ENCODE measurements at regions not wholly inside any gene's neighbourhood (a gene's known extent, or its start where the extent isn't known, plus 50 kb on each side); places are given as distances from the start of the nearest gene placed in this dataset.
"Not testable (repeated sequence)": the region's sequence is repeated elsewhere in the genome, so short reads cannot be mapped to it uniquely, and the experiment has no call there.

DNA sequence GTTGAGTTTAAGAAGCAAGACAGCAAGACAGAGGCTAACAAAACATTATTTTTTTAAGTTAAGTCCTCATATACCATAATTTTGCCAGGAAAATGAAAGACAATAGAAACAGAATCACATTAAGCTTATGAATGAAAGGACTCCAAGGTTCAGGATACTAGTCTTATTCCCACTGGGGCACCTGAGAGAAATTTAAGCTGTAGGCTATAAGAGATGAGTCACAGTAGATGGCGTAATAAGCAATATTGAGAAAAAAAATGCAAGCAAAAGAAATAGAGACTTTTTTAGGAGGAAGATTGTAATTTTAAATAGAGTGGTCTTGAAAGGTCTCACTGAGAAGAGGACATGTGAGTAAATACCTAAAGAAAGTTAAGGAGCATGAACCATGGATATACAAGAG lies 57.1 kb upstream of the KIF2B start:
- DNase-seq, result no peak

DNA sequence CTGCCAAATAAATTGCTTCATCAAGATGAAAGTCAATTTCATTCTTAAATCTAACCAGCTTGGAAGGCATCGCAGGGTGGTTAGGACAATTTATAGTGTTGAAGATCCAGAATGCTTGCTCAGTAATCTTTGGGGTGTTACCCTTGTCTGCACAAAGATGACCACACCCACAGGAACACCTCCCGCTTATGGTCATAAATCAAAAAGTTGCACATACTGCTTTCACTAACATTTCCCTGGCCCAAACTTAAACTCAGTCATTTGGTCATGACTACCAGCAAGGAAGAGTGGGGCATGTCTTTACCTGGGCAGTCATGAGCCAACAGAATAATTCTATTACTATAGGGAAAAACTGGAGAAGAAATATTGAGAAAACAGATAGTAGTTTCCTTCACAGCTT lies 57.6 kb upstream of the KIF2B start:
- no peak for DNase-seq

DNA sequence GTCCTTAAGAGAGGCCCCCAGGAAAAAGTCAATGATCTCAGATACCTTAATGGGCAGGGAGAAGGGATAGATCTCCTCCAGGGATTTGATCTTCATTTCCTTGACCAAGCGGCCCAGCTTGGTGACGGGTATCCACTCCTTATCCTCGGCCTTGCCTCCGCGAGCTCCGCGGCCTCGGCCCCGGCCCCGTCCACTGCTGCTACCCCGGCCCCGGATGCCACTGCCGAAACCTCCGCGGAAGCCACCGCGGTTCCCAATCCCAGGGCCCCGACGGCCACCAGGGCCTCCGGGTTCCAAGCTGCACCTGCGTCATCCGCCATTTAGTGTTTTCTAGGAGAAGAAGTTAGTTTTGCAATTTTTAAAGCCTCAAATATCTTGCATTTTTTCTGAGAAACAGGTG lies 65.2 kb upstream of the KIF2B start:
- DNase-seq, result no peak

DNA sequence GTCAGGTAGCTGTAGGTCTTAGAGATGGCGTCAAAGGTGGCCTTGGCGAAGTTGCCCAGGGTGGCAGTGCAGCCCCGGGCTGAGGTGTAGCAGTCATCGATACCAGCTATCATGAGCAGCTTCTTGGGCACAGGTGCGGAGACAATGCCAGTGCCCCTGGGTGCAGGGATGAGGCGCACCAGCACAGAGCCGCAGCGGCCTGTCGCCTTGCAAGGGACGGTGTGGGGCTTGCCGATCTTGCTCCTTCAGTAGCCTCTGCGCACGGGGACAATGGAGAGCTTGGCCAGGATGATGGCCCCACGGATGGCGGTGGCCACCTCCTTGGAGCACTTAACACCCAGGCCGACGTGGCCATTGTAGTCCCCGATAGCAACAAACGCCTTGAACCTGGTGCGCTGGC lies 65.6 kb upstream of the KIF2B start:
- not testable (repeated sequence) for DNase-seq

DNA sequence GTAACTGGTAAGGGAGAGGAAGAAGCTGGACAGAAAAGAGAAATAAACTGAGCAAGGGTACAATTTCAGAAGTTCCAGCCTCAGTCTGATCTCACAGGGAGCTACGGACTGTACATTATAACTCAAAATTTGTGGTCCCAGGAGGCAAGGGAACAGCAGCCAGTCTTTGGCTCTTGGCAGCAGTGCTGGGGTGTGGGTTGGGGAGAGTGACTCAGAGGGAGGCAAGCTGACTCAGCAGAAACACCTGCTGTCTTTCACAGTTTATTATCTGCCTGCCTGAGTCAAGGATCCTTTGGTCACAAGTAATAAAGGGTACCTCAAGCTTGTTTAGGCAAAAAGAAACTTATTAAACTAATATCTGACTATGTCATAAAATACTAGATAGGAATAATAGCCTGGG lies 73.5 kb upstream of the KIF2B start:
- no peak for DNase-seq

DNA sequence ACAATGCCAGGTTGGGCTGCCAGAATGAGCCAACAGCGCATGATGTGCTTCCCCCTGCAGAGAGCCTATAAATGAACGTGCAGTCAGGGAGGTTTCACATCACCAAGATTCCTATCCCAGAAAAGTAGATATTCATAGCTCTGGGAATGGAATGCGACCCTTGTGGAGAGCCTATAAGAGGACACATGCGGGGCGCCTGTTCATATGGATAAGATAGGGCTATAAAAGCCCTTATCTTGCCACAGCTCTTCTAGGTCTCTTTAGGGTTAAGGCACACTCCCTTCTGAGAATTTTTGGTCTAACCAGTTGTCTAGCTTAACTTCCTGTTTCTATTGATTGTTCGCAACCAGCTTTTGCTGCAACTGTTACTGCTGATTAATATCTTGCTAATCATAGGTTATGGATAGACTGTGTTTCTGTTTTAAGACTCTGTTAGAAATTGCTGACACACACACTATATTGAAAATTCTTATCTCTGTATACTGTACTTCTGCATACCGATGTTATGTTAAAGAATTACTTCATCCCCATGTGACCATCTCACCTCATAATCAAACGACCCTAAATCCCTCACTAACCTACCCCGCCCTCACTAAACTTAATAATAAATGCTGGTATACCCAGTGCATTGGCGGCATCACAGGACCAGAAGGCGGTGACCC lies 74.4 kb upstream of the KIF2B start:
- not testable (repeated sequence) for DNase-seq

DNA sequence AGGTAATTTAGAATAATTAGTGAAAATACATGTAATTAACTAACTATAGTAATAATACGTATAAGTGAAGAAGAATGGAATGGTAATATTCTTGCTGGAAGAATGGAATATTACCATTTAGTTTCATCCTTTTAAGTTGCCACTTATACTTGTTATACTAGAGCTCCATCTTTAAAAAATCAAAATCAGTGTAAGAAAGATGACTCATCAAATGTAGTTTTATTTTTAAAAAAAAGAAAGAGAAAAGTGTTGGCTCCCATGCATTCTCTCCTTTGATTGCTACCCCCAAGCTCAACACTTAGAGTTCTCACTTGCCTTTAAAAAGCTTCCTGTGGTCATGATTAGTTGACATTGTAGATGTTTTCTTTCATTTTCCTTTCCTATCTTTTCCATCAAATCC lies 82.4 kb upstream of the KIF2B start:
- no peak for DNase-seq

DNA sequence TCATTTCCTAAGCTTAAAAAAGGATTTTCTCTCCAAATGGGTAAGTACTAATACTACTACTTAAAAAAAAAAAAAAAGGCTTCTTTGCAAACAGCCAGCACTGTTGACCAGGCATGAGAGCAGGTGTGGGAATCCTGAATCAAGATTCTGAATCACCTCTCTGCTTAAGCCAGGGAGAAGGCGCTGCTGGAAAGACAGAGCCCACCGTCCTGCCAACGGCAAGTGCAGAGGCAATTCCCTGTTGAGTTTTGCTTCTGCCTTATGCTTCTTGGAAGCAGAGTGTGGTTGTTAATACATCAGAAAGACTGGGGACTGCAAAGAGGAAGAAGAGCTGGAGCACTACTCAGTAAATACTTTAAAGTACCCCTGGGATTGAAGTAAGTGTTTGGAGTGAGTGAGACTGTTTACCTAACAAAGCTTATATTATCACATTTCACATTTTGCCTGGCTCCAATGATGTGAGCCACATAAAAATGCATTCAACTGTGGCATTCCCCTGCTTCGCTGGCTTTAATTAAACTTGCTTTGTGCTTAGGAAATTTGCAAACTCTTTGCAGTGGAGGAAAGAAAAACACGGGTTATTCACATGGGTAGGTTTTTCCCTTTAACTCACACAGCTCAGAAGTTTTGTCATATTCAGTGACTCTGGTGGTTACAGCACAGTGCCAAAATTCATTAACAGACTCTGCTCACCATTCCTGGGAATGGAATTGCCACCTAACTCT lies 86.0 kb upstream of the KIF2B start:
- no peak for DNase-seq

DNA sequence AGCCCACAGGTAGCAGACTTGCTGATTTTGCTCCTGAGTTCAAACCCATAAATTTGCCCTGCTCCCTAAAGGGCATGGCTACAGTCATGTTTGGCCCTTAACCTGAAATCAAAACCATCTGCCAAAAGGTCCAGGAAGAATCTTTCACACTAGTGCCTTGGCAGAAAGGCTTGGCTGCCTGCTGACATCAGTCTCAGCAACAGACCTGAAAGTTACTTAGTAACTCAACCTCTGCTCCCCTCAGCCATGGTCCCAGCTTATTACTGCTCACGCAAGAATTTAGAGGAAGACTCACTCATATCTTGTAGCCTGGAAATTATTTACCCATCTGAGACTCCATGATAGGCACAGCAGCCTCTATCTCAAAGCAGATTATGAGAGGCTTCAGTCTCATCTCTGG lies 98.0 kb upstream of the KIF2B start:
- no peak for DNase-seq

DNA sequence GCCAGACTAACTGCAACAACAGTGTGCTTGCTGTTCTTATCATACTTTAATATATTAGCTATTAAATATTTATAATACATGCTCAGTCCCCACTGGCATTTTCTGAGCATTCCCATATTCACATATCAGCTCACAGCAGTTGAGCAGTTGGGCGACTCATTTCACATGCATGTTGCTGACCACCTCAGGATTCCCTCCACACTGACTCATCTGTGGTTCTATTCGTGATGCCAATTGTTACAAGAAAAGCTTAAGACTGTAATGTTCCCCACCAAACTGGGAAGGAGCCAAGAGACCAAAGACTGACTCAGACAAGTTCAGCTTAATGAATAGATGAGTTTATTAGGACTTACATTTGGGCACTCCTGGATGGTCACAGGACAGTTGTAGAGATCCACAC lies 100.3 kb upstream of the KIF2B start:
- no peak for DNase-seq

DNA sequence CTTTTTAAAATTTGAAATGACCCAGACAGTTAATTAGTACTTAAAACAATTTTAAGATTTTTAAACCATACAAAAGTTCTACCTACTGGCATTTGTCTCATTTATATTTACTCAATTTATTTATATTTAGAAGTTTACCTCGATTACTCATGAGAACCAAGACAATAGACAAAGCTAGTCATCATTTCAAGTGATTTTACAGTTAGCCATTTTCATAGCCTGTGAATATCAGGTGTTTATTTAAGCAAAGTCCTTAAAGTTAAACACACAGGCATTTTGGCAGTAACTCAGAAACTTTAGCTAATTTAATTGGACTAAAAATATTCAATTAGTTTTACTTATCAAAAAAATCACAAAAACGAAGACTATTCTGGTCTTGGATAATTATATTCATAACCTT lies 101.6 kb upstream of the KIF2B start:
- no peak for DNase-seq

DNA sequence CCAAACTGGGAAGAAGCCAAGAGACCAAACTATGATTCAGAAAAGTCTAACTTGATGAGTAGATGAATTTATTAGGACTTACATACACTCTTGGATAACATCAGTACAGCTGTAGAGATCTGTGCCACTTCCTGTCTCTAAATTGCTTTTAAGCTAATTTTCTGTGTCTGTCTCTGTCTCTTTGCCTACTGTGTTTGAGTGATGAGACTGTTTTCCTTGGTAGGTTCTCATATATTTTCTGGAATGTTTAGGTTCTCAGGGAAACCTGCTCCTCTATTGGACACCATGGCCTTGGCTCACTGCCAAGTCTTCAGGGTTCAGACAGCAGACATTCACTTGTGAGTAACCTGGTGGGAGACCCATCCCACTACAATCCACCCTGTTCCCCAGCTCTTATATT lies 103.5 kb upstream of the KIF2B start:
- no peak for DNase-seq

DNA sequence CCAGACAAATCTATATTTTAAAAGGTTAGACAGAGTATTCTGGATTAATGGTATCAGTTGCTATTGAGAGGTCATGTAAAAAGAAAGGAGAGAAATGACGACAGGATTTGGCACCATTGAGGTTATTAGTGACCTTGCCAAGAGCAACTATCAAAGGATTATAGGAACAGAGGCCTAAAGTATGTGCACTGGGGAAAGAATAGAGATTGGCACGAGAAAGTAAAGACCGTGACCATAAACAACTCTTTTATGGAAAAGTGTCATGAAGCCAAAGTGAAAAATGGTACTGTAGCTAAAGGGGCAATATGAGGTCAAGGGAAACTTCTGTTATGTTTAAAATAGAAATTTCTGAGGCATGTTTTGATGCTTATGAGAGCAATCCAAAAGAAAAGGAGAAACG lies 115.2 kb upstream of the KIF2B start:
- no peak for DNase-seq

DNA sequence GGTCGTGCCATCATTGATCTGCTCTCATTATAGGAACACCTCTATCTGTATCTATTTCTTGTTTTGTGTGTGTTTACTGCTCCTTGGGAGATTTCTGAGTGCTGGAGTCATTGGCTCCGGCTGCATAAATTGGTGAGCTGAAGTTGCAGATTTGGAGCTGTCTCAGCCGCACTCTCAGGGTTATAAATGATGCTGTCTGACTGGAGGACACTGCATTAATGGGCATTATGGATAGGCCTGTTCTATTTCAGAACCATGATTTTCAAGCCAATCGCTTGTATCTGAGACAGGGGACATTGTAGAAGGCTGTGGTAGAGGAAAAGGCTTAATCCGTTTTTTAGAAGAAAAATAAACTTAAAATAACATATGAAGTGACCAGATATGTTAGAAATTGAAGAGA lies 126.4 kb upstream of the KIF2B start:
- no peak for DNase-seq

DNA sequence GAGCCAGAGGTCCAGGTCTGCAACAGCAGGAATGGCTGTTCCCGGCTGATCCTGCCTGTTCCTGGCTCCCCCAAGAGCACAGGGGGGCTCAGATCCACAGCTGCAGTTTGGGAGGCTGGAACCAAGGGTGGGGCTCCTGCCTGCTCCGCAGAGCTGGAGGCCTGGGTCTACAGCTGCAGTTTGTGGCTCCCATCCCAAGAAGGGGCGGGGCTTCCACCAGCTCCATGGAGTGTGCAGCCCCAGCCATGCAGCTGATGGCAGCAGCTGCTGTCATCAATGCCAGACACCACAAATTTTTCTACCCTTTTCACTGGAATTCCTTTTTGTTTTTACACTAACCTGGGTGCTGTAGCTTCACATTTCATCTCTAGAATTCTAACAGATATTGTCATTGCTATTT lies 135.4 kb upstream of the KIF2B start:
- no peak for DNase-seq

DNA sequence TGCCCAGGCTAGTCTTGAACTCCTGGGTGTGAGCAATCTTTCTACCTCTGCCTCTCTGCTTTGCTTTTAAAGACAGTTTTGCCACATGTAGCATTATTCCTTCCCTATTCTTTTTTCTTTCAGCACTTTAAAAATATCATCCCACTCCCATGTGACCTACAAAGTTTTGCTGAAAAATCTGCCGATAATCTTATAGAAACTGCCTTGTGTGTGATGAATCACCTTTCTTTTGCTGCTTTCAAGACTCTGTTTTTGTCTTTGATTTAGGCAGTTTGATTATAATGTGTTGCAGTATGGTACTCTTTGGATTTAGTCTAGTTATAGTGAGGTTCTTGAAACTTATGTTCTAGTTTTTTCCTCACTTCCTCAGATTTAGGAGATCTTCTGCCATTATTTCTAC lies 142.0 kb upstream of the KIF2B start:
- no peak for DNase-seq

DNA sequence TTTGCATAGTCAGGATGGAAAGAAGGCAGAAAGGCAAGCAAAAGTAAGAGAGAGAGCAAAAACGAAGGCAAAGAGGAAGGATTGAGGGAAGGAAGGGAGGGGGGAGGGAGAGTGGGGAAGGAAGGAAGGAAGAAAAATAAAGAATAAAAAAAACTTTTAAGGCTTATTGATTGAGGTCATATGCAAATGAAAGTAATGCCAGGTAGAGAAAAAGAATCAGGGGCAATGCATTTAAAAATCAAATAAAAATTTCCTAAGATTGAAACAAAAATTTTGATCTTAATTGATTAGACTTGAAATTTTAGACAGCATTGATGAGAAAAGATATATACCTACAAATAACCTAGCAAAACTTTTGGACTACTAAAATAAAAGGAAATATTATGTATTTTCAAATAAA lies 153.9 kb upstream of the KIF2B start:
- no peak for DNase-seq

DNA sequence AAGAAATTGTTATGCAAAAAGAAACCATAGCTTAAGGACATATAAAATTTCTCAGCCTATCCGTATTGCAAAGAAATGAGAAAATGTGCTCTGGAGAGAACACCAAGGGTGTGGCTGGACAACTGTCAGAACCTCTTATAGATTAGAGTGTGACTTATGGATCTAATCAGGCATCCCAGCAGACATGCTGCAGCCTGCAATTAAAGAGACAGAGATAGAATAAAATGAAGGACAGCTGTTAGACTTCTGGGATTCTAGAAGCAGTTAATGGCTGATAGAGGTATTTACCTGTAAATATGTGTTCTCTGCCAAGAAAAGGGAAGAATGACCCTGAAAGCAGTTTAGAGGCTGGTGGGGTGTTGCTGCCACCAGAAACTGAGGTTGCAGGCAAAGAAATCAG lies 160.1 kb upstream of the KIF2B start:
- DNase-seq, result no peak

DNA sequence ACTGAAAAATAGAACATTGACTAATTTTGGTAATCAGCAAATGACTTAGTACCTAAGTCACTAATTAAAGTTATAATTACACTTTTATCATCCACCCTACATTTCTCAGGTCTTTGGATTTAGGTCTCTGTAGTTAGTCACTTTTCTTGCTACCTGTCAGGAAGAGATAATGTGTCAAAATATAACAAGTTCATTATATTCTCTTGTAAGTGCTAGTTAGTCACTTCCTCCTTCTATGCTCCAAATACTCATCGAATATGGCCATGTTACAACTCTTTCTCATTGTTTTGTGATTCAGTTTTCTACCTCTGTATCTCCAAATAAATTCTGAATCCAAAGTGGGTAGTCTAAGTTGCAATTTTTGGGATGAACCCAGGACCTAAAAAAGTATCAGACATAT lies 163.5 kb upstream of the KIF2B start:
- no peak for DNase-seq

DNA sequence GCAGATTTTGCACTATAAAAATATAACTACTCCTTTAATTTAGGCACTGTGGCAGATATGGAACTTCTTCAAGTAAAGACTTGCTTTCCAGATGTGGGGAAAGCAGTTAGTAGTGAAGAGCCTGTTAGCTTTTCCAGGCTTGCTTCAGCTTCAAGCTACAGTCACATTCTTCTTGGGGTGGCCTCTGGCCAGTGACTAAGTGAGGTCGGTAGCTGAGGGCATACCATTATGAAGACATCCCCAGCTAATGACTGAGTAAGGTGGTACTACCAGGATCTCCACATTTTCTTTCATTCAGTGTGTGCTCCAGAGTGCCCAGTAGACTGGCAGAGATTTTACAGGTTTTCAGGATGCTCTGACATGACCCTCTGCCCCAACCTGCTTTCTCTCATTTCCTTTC lies 167.1 kb upstream of the KIF2B start:
- DNase-seq, result no peak

DNA sequence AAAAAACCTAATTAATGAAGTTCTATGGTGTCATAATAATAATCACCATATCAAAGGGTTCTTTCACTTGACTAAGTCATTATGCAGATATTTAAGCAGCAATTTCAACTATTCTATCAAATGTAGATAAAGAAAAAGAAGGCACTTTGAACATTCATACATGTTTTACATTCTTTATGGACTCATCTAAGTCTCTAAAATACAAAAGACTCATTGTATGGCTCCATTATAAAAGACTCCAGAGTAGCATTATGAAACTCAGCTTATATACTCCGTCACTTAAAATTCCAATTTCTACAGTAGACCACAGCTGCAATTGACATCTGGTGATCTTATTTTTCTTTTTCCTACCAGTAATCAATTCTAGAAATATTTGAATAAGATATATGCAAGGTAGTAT lies 173.5 kb upstream of the KIF2B start:
- DNase-seq, result no peak

DNA sequence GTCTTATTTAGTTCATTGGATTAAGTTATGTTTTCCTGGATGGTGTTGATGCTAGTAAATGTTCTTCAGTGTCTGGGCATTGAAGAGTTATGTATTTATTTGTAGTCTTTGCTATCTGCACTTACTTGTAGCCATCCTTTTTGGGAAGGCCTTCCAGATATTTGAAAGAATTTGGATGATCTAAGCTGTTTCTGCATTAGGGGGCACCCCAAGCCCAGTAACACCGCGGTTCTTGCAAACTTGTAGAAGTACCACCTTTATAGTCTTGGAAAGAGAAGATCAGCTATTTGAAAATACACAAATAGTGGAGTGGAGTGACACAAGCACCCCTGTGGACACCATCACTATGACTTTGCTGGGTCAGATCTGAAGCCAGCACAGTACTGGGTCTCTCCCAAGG lies 175.9 kb upstream of the KIF2B start:
- DNase-seq, result no peak

DNA sequence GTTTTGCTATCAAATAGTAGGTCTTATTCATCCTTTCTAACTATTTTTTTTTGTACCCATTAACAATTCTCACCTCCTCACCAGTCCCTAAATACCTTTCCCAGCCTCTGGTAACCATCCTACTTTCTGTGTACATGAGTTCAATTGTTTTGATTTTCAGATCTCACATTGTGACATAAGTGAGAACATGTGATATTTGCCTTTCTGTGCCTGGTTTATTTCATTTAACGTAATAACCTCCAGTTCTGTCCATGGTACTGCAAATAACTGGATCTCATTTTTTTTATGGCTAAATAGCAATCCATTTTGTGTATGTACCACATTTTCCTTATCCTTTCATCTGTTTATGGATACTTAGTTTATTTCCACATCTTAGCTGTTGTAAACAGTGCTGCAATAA lies 181.9 kb upstream of the KIF2B start:
- DNase-seq, result no peak

DNA sequence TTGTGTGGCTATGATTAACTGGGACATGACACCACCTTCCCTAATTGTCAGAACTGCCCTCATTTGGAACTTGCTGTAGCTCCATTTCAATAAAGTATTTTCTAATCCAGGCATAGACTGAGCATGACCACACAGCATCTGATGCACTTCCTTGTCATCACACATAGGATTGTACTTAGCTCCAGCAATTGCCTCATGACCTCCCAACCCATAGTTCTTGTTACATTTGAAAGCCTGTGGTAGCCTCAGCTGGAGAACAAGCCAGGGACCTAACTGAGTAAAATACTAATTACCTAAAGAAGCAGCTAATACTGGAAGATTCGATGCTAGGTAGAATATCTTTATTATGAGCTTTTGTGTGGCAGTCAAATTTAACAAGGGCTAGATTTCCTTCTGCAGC lies 187.3 kb upstream of the KIF2B start:
- DNase-seq, result no peak

DNA sequence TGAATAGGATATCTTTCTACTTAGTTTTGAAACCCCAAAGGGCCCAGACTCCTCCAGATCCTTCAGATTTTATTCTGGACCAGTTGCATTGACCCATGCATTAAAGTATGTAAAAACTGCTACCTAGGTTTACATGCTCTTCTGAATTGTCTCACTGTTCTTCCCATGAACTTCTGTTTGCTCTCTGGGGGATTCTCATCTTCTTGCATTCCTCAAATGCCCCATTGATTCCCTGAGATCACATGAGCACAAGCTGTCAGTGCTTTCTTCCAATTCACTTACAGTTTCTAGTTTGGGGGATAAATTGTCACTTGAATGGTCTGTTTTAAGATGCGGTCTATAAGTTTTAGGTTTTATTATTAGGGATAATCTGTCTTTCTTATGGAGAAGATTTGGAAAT lies 188.9 kb upstream of the KIF2B start:
- no peak for DNase-seq

Measured in GF-D8 (cell line).